ENCODE measurements at regions not wholly inside any gene's neighbourhood (a gene's known extent, or its start where the extent isn't known, plus 50 kb on each side); places are given as distances from the start of the nearest gene placed in this dataset.

- FAIRE-seq (no peak), DNase-seq (ENCODE audit: low read depth, low spot score) (no peak)
- Histone ChIP-seq H3K9me1 (replicated peaks; ENCODE audit: control insufficient read depth, extremely low read depth, insufficient read depth, low read length) (no peaks in the 10 kb centered on the region), H3K79me2 (ENCODE audit: control insufficient read depth, insufficient read depth, low read length) (no peaks in the 10 kb centered on the region), H3K27ac (ENCODE audit: insufficient read depth, low read depth, low read length) (no peak overlapping the region), H3K36me3 (ENCODE audit: control insufficient read depth in 2 of 2, extremely low read depth in 1 of 2, insufficient read depth in 2 of 2, low read length in 2 of 2) (no peaks in the 10 kb centered on the region), H3K27me3 (ENCODE audit: control insufficient read depth in 2 of 2, insufficient read depth in 2 of 2, low read length in 2 of 2) (peaks cover 0 to 4% of the 10 kb centered on the region in 2 experiments), H3K4me2 (ENCODE audit: insufficient read depth, low read length) (no peak overlapping the region), H3K9me3 (replicated peaks; ENCODE audit: control insufficient read depth, insufficient read depth, low read length) (no peaks in the 10 kb centered on the region), H2AFZ (ENCODE audit: low read depth, low read length) (no peak overlapping the region), H3K9ac (replicated peaks; ENCODE audit: extremely low read depth, insufficient read depth, low read length) (no peak overlapping the region), H4K20me1 (replicated peaks; ENCODE audit: control insufficient read depth, extremely low read depth, insufficient read depth, low read length) (no peaks in the 10 kb centered on the region), H3K4me3 (replicated peaks in 1 of 3; ENCODE audit: insufficient read depth in 1 of 3, low read depth in 1 of 3, low read length in 3 of 3) (no peak overlapping the region), H3K4me1 (ENCODE audit: control insufficient read depth, extremely low read depth, insufficient read depth, low read length) (no peaks in the 10 kb centered on the region)
- TF ChIP-seq, protein P1, sequence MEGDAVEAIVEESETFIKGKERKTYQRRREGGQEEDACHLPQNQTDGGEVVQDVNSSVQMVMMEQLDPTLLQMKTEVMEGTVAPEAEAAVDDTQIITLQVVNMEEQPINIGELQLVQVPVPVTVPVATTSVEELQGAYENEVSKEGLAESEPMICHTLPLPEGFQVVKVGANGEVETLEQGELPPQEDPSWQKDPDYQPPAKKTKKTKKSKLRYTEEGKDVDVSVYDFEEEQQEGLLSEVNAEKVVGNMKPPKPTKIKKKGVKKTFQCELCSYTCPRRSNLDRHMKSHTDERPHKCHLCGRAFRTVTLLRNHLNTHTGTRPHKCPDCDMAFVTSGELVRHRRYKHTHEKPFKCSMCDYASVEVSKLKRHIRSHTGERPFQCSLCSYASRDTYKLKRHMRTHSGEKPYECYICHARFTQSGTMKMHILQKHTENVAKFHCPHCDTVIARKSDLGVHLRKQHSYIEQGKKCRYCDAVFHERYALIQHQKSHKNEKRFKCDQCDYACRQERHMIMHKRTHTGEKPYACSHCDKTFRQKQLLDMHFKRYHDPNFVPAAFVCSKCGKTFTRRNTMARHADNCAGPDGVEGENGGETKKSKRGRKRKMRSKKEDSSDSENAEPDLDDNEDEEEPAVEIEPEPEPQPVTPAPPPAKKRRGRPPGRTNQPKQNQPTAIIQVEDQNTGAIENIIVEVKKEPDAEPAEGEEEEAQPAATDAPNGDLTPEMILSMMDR (IDR thresholded peaks at IDR 0.05; ENCODE audit: extremely low read depth in 1 of 2, insufficient read depth in 1 of 2, low read depth in 1 of 2, low read length in 2 of 2): no peak
- TF ChIP-seq EZH2 (IDR thresholded peaks at IDR 0.05; ENCODE audit: borderline replicate concordance, low read depth, low read length, severe bottlenecking): no peak
- no peak for TF ChIP-seq JUN (IDR thresholded peaks at IDR 0.05; ENCODE audit: borderline replicate concordance, insufficient read depth, insufficient read length, low read depth)
- no peak for TF ChIP-seq MYC (IDR thresholded peaks at IDR 0.05; ENCODE audit: low read depth, low read length)
- no peak for TF ChIP-seq MAX (IDR thresholded peaks at IDR 0.05; ENCODE audit: insufficient read depth, insufficient read length)
- TF ChIP-seq POLR2A (IDR thresholded peaks at IDR 0.05; ENCODE audit: low read depth, low read length): no peak
- no peak for TF ChIP-seq POLR2AphosphoS5 (IDR thresholded peaks at IDR 0.05; ENCODE audit: insufficient read depth, low read depth, low read length)
- no peak for TF ChIP-seq GATA2 (IDR thresholded peaks at IDR 0.05; ENCODE audit: insufficient read depth, insufficient read length, low read depth, low read length)
- TF ChIP-seq FOS (IDR thresholded peaks at IDR 0.05; ENCODE audit: borderline replicate concordance, insufficient read depth, low read length): no peak
- BruUV-seq (replicated peaks): no TSS peak
- CTCF ChIA-PET: no interaction called here
- dilution Hi-C loops (cut with MboI; ENCODE audit: extremely low pct_ligation_motif_present, low sequenced_read_pairs): no loop called here
- POLR2A ChIA-PET: no interaction called here
- intact Hi-C loops (cut with micrococcal nuclease): no loop called here
Observed at GRCh38 chr2:200101922-200102321, 146.5 kb downstream of the MAIP1 start.

Measured in endothelial cell of umbilical vein (primary cell).